CD14-positive monocyte (primary cell): ENCODE measurements at regions not wholly inside any gene's neighbourhood (a gene's known extent, or its start where the extent isn't known, plus 50 kb on each side); places are given as distances from the start of the nearest gene placed in this dataset.

Experiments
- DNase-seq, 3 donors: peaks; one replicate each; pipeline ENCODE4 v3.0.0-alpha.2; 2011 to 2022
- H2AFZ ChIP-seq: 2 replicates; pipeline ENCODE4 v1.6.0; 2012; ENCODE audit warnings: mild to moderate bottlenecking, low read depth, low read length, inconsistent platforms; ENCODE audit not compliant: insufficient read depth, poor library complexity, severe bottlenecking
- H3K27ac ChIP-seq, 2 donors: 1 replicate in 1 of 2; 2 replicates in 1 of 2; pipeline ENCODE4 v1.5.1; 2012 to 2013; ENCODE audit warnings: low read length in 2 of 2, control low read depth in 1 of 2, inconsistent platforms in 1 of 2, low read depth in 1 of 2, mild to moderate bottlenecking in 1 of 2
- H3K27me3 ChIP-seq, 2 donors: one replicate each; pipeline versions ENCODE4 v1.6.0 to v1.6.1; 2011 to 2013; ENCODE audit warnings: low read length in 2 of 2; ENCODE audit not compliant: control insufficient read depth in 2 of 2, insufficient read depth in 2 of 2
- H3K36me3 ChIP-seq, 2 donors: replicated peaks in 1 of 2; 1 replicate in 1 of 2; 2 replicates in 1 of 2; pipeline versions ENCODE4 v1.5.1 to v1.6.1; 2012 to 2013; ENCODE audit warnings: low read length in 2 of 2, control low read depth in 1 of 2, inconsistent platforms in 1 of 2, mild to moderate bottlenecking in 1 of 2; ENCODE audit not compliant: insufficient read depth in 2 of 2, control insufficient read depth in 1 of 2
- H3K4me1 ChIP-seq, 2 donors: 1 replicate in 1 of 2; 2 replicates in 1 of 2; pipeline versions ENCODE4 v1.5.1 to v1.6.1; 2012 to 2013; ENCODE audit warnings: low read length in 2 of 2, control low read depth in 1 of 2, inconsistent platforms in 1 of 2, mild to moderate bottlenecking in 1 of 2, moderate library complexity in 1 of 2; ENCODE audit not compliant: insufficient read depth in 2 of 2, control insufficient read depth in 1 of 2
- H3K4me2 ChIP-seq: replicated peaks from 2 replicates; pipeline ENCODE3; 2012; ENCODE audit warnings: low read length, moderate library complexity, mild to moderate bottlenecking; ENCODE audit not compliant: poor library complexity, severe bottlenecking; ENCODE audit errors: extremely low read depth
- H3K4me3 ChIP-seq, 3 experiments: fragments of 200-600 bp in 1 of 3; sonication (generic) in 1 of 3; replicated peaks in 1 of 3; 1 replicate in 2 of 3; 2 replicates in 1 of 3; pipeline ENCODE4 v1.5.1; 2011 to 2013; ENCODE audit warnings: low read length in 3 of 3, mild to moderate bottlenecking in 3 of 3, control low read depth in 2 of 3, low read depth in 2 of 3, inconsistent platforms in 1 of 3, moderate library complexity in 1 of 3
- H3K79me2 ChIP-seq: 2 replicates; pipeline ENCODE4 v1.6.0; 2012; ENCODE audit warnings: mild to moderate bottlenecking, control low read depth, inconsistent platforms, low read length, moderate library complexity; ENCODE audit not compliant: insufficient read depth
- H3K9ac ChIP-seq: 2 replicates; pipeline ENCODE4 v1.6.0; 2017; ENCODE audit warnings: low read length, mild to moderate bottlenecking; ENCODE audit not compliant: insufficient read depth, poor library complexity, severe bottlenecking
- H3K9me3 ChIP-seq, 2 donors: replicated peaks in 1 of 2; 1 replicate in 1 of 2; 2 replicates in 1 of 2; pipeline versions ENCODE4 v1.5.1 to v1.6.1; 2012 to 2013; ENCODE audit warnings: low read length in 2 of 2, control low read depth in 1 of 2; ENCODE audit not compliant: control insufficient read depth in 1 of 2, insufficient read depth in 1 of 2
- H4K20me1 ChIP-seq: 2 replicates; pipeline ENCODE4 v1.6.0; 2012; ENCODE audit warnings: mild to moderate bottlenecking, low read length, control low read depth, moderate library complexity; ENCODE audit not compliant: insufficient read depth
- H3K27ac Mint-ChIP-seq, 7 donors: one replicate each; pipeline ENCODE4 v1.8.0; 2020; ENCODE audit warnings: mild to moderate bottlenecking in 7 of 7, mixed read lengths in 7 of 7, moderate library complexity in 6 of 7, inconsistent platforms in 2 of 7
- H3K27me3 Mint-ChIP-seq, 3 donors: one replicate each; pipeline ENCODE4 v1.8.0; 2021 to 2022; ENCODE audit warnings: low read depth in 3 of 3, mild to moderate bottlenecking in 3 of 3, mixed read lengths in 3 of 3, moderate library complexity in 3 of 3, inconsistent platforms in 1 of 3
- H3K36me3 Mint-ChIP-seq, 2 donors: one replicate each; pipeline ENCODE4 v1.8.0; 2020; ENCODE audit warnings: mixed read lengths in 2 of 2, inconsistent platforms in 1 of 2, mild to moderate bottlenecking in 1 of 2
- H3K4me1 Mint-ChIP-seq: one replicate; pipeline ENCODE4 v1.8.0; 2020; ENCODE audit warnings: mild to moderate bottlenecking, mixed read lengths
- H3K4me3 Mint-ChIP-seq, 2 donors: one replicate each; pipeline ENCODE4 v1.8.0; 2020; ENCODE audit warnings: mild to moderate bottlenecking in 2 of 2, mixed read lengths in 2 of 2, moderate library complexity in 1 of 2
- H3K9me3 Mint-ChIP-seq, 7 donors: one replicate each; pipeline ENCODE4 v1.8.0; 2020 to 2022; ENCODE audit warnings: mixed read lengths in 7 of 7, mild to moderate bottlenecking in 6 of 7, moderate library complexity in 6 of 7, inconsistent platforms in 2 of 7
- WGBS: methylation state at CpG from one replicate; pipeline ENCODE4 v1.1.5; 2013; ENCODE audit warnings: missing lambda C conversion rate; ENCODE audit not compliant: insufficient coverage; 5-methylcytosine and 5-hydroxymethylcytosine counted together
- intact Hi-C, 2 donors: fragments of 100-400 bp; cut with micrococcal nuclease; formaldehyde crosslinking; loops; one replicate each; pipeline versions ENCODE4 v1.15.0 to v1.15.1; 2023
- TF ChIP-seq, protein P1 (sequence below): fragments of 200-600 bp; IDR thresholded peaks from one replicate; pipeline ENCODE4 v1.8.0; 2022; ENCODE audit warnings: antibody characterized with exemption, mild to moderate bottlenecking

DNA sequence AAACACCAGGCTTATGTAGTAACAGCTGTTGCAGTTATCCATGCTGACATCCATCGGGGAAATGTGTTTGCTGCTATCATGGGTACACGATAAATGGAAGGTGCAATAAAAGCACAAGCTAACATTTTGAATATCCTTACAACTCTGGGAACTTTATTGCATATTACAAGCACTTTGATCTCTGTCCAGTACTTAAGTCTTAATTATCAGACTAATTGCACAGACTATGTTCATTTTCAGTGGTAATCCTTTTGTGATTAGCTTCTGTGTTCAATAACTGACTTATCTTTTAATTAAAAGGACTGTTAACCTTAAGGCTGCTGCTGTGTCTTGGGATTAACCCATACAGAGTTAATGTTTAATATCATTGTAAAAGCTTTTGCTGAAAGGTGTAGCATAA, 101.4 kb upstream of the ATP5MC3 start:
- Mint-ChIP-seq H3K9me3 (no peaks in the 10 kb centered on the region), H3K27me3 (peaks cover 5 to 12% (median 9%) of the 10 kb centered on the region in 3 donors), H3K4me1 (no peaks in the 10 kb centered on the region), H3K4me3 (no peak overlapping the region), H3K27ac (no peak overlapping the region), H3K36me3 (no peaks in the 10 kb centered on the region)
- H3K9ac ChIP-seq = no peak overlapping the region
- H3K4me3 ChIP-seq = no peak overlapping the region
- H2AFZ ChIP-seq = no peak overlapping the region
- intact Hi-C loops = no loop called here
- TF ChIP-seq, protein P1, sequence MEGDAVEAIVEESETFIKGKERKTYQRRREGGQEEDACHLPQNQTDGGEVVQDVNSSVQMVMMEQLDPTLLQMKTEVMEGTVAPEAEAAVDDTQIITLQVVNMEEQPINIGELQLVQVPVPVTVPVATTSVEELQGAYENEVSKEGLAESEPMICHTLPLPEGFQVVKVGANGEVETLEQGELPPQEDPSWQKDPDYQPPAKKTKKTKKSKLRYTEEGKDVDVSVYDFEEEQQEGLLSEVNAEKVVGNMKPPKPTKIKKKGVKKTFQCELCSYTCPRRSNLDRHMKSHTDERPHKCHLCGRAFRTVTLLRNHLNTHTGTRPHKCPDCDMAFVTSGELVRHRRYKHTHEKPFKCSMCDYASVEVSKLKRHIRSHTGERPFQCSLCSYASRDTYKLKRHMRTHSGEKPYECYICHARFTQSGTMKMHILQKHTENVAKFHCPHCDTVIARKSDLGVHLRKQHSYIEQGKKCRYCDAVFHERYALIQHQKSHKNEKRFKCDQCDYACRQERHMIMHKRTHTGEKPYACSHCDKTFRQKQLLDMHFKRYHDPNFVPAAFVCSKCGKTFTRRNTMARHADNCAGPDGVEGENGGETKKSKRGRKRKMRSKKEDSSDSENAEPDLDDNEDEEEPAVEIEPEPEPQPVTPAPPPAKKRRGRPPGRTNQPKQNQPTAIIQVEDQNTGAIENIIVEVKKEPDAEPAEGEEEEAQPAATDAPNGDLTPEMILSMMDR = no peak
- WGBS = 100% methylated on average over 1 of the region's 2 CpGs
- no peaks in the 10 kb centered on the region for H3K79me2 ChIP-seq
- no peak overlapping the region for H3K4me2 ChIP-seq
- H4K20me1 ChIP-seq = no peaks in the 10 kb centered on the region
- no peaks in the 10 kb centered on the region for H3K4me1 ChIP-seq
- no peak overlapping the region for H3K27ac ChIP-seq
- no peaks in the 10 kb centered on the region for H3K9me3 ChIP-seq
- peaks cover 2 to 8% of the 10 kb centered on the region in 2 donors for H3K27me3 ChIP-seq
- no peaks in the 10 kb centered on the region for H3K36me3 ChIP-seq
- DNase-seq = no peak

DNA sequence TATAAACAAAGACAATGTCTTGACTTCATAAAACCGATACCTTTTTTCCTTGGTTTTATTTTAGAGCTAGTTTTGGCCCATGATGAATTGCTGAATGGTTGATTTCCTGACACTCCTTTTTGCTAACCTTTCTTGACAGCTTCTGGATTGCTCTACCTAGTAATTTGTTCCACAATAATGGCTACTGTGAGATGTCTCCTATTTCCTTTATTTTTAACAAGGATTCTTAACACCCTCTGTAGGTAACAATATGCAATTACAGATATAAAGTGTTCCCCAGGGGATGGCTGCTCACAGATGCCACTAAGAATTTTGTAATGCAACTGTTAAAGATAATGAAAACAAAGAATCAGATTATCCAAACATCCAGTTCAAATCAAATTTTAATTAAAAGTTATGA, 100.8 kb upstream of the ATP5MC3 start:
- H3K27me3 ChIP-seq = peaks cover 0 to 8% of the 10 kb centered on the region in 2 donors
- Mint-ChIP-seq H3K27me3 (peaks cover 5 to 12% (median 9%) of the 10 kb centered on the region in 3 donors), H3K27ac (no peak overlapping the region), H3K4me1 (no peaks in the 10 kb centered on the region), H3K4me3 (no peak overlapping the region), H3K9me3 (no peaks in the 10 kb centered on the region), H3K36me3 (no peaks in the 10 kb centered on the region)
- H3K4me3 ChIP-seq = no peak overlapping the region
- no peaks in the 10 kb centered on the region for H3K9me3 ChIP-seq
- intact Hi-C loops = no loop called here
- no peak overlapping the region for H2AFZ ChIP-seq
- no peaks in the 10 kb centered on the region for H4K20me1 ChIP-seq
- H3K4me1 ChIP-seq = no peaks in the 10 kb centered on the region
- no peak overlapping the region for H3K27ac ChIP-seq
- no peaks in the 10 kb centered on the region for H3K36me3 ChIP-seq
- H3K4me2 ChIP-seq = no peak overlapping the region
- no peaks in the 10 kb centered on the region for H3K79me2 ChIP-seq
- no peak overlapping the region for H3K9ac ChIP-seq
- DNase-seq = no peak
- no CpG with 5 or more reads among the region's 1 CpG for WGBS
- TF ChIP-seq, protein P1 = peak; percentile 49
